ENCODE measurements at regions not wholly inside any gene's neighbourhood (a gene's known extent, or its start where the extent isn't known, plus 50 kb on each side); places are given as distances from the start of the nearest gene placed in this dataset.

DNA sequence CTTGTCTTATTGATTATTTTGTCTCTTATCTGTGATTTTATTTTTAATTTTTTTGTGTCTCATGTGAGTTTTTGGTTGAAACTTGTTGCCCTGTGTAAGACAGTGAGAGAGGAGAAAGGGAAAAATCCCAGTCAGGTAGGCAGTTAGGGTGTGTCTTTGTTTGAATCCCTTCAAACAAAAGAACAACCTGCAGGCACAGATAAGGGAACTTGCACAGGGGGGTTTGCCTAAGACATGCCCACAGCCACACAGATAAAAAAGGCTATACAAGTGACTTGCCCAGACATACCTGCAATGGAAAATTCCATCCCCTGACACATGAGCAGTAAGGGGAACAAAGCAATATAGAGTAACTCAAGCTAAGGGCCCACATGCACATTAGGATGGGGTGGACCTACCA is 127.8 kb upstream of the PLET1 start:
- Histone ChIP-seq H3K4me1 (no peaks in the 10 kb centered on the region), H3K27ac (replicated peaks) (no peak overlapping the region), H3K27me3 (ENCODE audit: low read depth) (no peaks in the 10 kb centered on the region), H3K9me3 (replicated peaks) (peaks cover 23% of the 10 kb centered on the region), H3K4me3 (no peak overlapping the region), H3K36me3 (no peaks in the 10 kb centered on the region)
- intact Hi-C loops (cut with micrococcal nuclease) = no loop called here
- no peak for DNase-seq
- TF ChIP-seq, protein P1, sequence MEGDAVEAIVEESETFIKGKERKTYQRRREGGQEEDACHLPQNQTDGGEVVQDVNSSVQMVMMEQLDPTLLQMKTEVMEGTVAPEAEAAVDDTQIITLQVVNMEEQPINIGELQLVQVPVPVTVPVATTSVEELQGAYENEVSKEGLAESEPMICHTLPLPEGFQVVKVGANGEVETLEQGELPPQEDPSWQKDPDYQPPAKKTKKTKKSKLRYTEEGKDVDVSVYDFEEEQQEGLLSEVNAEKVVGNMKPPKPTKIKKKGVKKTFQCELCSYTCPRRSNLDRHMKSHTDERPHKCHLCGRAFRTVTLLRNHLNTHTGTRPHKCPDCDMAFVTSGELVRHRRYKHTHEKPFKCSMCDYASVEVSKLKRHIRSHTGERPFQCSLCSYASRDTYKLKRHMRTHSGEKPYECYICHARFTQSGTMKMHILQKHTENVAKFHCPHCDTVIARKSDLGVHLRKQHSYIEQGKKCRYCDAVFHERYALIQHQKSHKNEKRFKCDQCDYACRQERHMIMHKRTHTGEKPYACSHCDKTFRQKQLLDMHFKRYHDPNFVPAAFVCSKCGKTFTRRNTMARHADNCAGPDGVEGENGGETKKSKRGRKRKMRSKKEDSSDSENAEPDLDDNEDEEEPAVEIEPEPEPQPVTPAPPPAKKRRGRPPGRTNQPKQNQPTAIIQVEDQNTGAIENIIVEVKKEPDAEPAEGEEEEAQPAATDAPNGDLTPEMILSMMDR (IDR thresholded peaks at IDR 0.05; ENCODE audit: borderline replicate concordance) = no peak

DNA sequence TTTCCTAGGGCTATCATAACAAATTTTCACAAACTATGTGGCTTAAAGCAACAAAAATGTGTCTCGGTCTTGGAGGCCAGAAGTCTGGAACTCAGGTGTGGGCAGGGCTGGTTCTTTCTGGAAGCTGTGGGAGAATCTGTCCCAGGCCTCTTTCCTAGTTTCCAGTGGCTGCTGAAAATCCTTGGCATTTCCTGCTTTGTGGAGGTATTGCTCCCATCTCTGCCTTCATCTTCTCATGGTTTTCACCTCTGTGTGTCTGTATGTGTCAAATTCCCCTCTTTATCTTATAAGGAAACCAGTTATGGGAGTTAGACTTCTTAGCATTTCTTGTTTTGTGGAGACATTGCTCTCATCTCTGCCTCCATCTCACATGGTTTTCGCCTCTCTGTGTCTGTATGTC is 130.4 kb upstream of the PLET1 start:
- Histone ChIP-seq H3K27ac (replicated peaks) (no peak overlapping the region), H3K27me3 (ENCODE audit: low read depth) (no peaks in the 10 kb centered on the region), H3K36me3 (no peaks in the 10 kb centered on the region), H3K4me3 (no peak overlapping the region), H3K4me1 (no peaks in the 10 kb centered on the region), H3K9me3 (replicated peaks) (peaks cover 21% of the 10 kb centered on the region)
- intact Hi-C loops (cut with micrococcal nuclease) = no loop called here
- DNase-seq = no peak
- TF ChIP-seq, protein P1 (IDR thresholded peaks at IDR 0.05; ENCODE audit: borderline replicate concordance) = no peak

DNA sequence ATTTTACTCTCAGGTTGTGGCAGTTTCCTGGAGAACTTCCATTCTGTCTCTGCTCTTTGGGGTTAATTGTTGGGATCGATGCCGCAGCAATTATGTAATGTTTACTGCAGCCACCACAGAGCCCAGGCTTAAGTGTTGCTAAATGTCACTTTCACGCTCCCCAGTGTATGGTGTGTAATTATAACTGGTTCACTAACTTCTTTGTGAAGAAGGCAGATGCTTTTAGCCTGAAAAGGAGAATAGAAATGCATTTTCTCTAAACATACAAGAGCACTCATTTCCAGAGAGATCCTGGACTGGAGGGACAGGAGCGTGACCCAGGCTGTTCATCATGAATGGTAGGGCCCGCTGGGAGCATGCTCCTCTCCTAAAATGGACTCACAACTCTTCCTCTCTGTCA is 132.2 kb upstream of the PLET1 start:
- H3K27ac ChIP-seq (replicated peaks) = no peak overlapping the region
- no peaks in the 10 kb centered on the region for H3K4me1 ChIP-seq
- no peaks in the 10 kb centered on the region for H3K27me3 ChIP-seq (ENCODE audit: low read depth)
- no peak overlapping the region for H3K4me3 ChIP-seq
- intact Hi-C loops (cut with micrococcal nuclease) = no loop called here
- peaks cover 11% of the 10 kb centered on the region for H3K9me3 ChIP-seq (replicated peaks)
- no peaks in the 10 kb centered on the region for H3K36me3 ChIP-seq
- TF ChIP-seq, protein P1 (IDR thresholded peaks at IDR 0.05; ENCODE audit: borderline replicate concordance) = no peak
- DNase-seq = no peak

DNA sequence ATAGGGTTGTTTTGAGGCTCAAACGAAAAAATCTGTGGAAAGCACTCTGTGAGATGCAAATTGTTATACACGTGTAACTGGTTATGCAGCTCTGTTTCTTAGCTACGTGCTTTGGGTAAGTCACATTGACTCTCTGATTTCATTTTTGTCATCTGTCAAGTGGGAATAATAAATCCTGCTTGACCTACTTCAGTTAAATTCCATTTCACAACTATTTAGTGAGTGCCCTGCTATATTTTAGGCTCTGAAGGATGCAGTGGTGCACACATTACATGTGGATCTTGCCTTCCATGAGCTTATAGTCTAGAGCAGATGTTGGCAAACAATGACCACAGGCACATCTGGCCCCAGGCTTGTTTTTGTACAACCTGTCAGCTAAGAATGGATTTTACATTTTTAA is 133.6 kb upstream of the PLET1 start:
- TF ChIP-seq, protein P1 (IDR thresholded peaks at IDR 0.05; ENCODE audit: borderline replicate concordance) = no peak
- no peak for DNase-seq
- no peak overlapping the region for H3K4me3 ChIP-seq
- no peaks in the 10 kb centered on the region for H3K4me1 ChIP-seq
- H3K27ac ChIP-seq (replicated peaks) = no peak overlapping the region
- H3K27me3 ChIP-seq (ENCODE audit: low read depth) = no peaks in the 10 kb centered on the region
- H3K9me3 ChIP-seq (replicated peaks) = no peaks in the 10 kb centered on the region
- no peaks in the 10 kb centered on the region for H3K36me3 ChIP-seq
- intact Hi-C loops (cut with micrococcal nuclease) = no loop called here

DNA sequence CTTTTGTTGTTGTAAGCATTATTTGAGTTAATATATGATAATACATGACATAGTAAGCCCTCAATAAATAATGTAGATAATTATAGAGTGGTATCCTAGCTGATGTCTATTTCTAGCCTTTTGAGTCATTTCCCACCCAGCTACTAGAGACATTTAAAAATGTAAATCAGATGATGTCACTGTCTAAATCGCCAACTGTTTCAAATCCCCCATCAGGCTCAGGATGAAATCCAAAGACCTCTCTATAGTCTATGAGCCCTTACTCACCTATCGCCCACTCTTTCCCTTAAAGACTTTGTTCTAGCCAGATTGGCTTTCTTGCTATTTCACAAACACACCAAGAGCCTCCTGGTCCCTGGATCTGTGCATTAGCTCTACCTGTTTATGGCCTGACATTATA is 135.4 kb upstream of the PLET1 start:
- Histone ChIP-seq H3K4me1 (no peaks in the 10 kb centered on the region), H3K27me3 (ENCODE audit: low read depth) (no peaks in the 10 kb centered on the region), H3K27ac (replicated peaks) (no peak overlapping the region), H3K9me3 (replicated peaks) (no peaks in the 10 kb centered on the region), H3K36me3 (no peaks in the 10 kb centered on the region), H3K4me3 (no peak overlapping the region)
- no peak for DNase-seq
- TF ChIP-seq, protein P1 (IDR thresholded peaks at IDR 0.05; ENCODE audit: borderline replicate concordance) = no peak
- intact Hi-C loops (cut with micrococcal nuclease) = no loop called here
